WTC11 (cell line): ENCODE measurements at regions not wholly inside any gene's neighbourhood (a gene's known extent, or its start where the extent isn't known, plus 50 kb on each side); places are given as distances from the start of the nearest gene placed in this dataset.

Experiments
- ATF3 ChIP-seq: sonication (generic); formaldehyde crosslinking; conservative IDR thresholded peaks from 2 replicates; pipeline ENCODE4 v1.8.1; 2022; ENCODE audit warnings: mild to moderate bottlenecking, missing genetic modification reagents
- CREB1 ChIP-seq: sonication (generic); formaldehyde crosslinking; IDR thresholded peaks from 2 replicates; pipeline ENCODE4 v1.8.0; 2023; ENCODE audit warnings: mild to moderate bottlenecking, missing genetic modification reagents
- CTCF ChIP-seq: fragments of 200-600 bp; IDR thresholded peaks from 2 replicates; pipeline ENCODE4 v1.8.0; 2022; ENCODE audit warnings: antibody characterized with exemption
- HMGXB4 ChIP-seq: sonication (generic); formaldehyde crosslinking; IDR thresholded peaks from 2 replicates; pipeline ENCODE4 v1.8.1; 2023; ENCODE audit warnings: mild to moderate bottlenecking, moderate library complexity, missing genetic modification reagents
- NFE2L1 ChIP-seq: sonication (generic); formaldehyde crosslinking; IDR thresholded peaks from 2 replicates; pipeline ENCODE4 v1.8.1; 2023; ENCODE audit warnings: missing genetic modification reagents
- TEAD4 ChIP-seq: sonication (generic); formaldehyde crosslinking; IDR thresholded peaks from 2 replicates; pipeline ENCODE4 v1.8.0; 2022; ENCODE audit warnings: mild to moderate bottlenecking, missing genetic modification reagents
- USF2 ChIP-seq: sonication (generic); formaldehyde crosslinking; IDR thresholded peaks from 2 replicates; pipeline ENCODE4 v1.8.1; 2023; ENCODE audit warnings: mild to moderate bottlenecking, missing genetic modification reagents, moderate library complexity
- ZBTB43 ChIP-seq: sonication (generic); formaldehyde crosslinking; IDR thresholded peaks from 2 replicates; pipeline ENCODE4 v1.8.1; 2023; ENCODE audit warnings: mild to moderate bottlenecking, missing genetic modification reagents

- TF ChIP-seq CTCF (no peak), ZBTB43 (no peak), TEAD4 (CRISPR knock-in tag) (no peak), HMGXB4 (CRISPR knock-in tag) (no peak), CREB1 (CRISPR knock-in tag) (no peak), ATF3 (no peak), USF2 (CRISPR knock-in tag) (no peak), NFE2L1 (CRISPR knock-in tag) (no peak)
Observed at GRCh38 chr6:169072127-169073042, 181.3 kb downstream of the THBS2 start.
